ENCODE measurements at regions not wholly inside any gene's neighbourhood (a gene's known extent, or its start where the extent isn't known, plus 50 kb on each side); places are given as distances from the start of the nearest gene placed in this dataset.
"Not testable (repeated sequence)": the region's sequence is repeated elsewhere in the genome, so short reads cannot be mapped to it uniquely, and the experiment has no call there.

DNA sequence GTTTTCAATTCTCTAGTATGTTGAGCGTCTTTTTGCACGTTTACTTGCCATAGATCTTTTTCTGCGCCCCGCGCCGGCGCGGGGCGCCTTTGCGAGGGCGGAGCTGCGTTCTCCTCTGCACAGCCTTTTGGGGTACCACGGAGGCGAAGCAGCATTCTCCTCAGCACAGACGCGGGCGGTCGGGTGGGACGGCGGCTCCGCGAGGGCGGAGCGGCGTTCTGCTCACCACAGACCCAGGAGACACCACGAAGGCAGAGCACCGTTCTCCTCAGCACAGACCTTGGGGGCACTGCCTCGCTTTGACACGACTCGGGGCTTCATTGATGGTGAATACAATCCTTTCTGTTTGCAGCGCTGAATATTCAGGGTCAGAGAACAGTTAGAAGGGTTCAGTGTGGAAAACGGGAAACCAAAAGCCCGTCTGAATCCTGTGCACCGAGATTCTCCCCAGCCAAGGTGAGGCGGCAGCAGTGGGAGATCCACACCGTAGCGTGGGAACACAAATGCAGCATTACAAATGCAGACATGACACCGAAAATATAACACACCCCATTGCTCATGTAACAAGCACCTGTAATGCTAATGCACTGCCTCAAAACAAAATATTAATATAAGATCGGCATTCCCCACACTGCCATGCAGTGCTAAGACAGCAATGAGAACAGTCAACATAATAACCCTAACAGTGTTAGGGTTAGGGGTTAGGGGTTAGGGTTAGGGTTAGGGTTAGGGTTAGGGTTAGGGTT lies 190.7 kb upstream of the VIPR2 start:
- not testable (repeated sequence) for TF ChIP-seq POLR2A, EP300 (IDR thresholded peaks at IDR 0.05)
- TF ChIP-seq, protein P1, sequence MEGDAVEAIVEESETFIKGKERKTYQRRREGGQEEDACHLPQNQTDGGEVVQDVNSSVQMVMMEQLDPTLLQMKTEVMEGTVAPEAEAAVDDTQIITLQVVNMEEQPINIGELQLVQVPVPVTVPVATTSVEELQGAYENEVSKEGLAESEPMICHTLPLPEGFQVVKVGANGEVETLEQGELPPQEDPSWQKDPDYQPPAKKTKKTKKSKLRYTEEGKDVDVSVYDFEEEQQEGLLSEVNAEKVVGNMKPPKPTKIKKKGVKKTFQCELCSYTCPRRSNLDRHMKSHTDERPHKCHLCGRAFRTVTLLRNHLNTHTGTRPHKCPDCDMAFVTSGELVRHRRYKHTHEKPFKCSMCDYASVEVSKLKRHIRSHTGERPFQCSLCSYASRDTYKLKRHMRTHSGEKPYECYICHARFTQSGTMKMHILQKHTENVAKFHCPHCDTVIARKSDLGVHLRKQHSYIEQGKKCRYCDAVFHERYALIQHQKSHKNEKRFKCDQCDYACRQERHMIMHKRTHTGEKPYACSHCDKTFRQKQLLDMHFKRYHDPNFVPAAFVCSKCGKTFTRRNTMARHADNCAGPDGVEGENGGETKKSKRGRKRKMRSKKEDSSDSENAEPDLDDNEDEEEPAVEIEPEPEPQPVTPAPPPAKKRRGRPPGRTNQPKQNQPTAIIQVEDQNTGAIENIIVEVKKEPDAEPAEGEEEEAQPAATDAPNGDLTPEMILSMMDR (IDR thresholded peaks at IDR 0.05) = not testable (repeated sequence)
